SK-N-SH treated with all-trans-retinoic acid at 6 μM for 48 hours (cell line): ENCODE measurements at regions not wholly inside any gene's neighbourhood (a gene's known extent, or its start where the extent isn't known, plus 50 kb on each side); places are given as distances from the start of the nearest gene placed in this dataset.

Experiments
- ATAC-seq: fragments of 200-7000 bp; cut with Tn5 transposase; 3 replicates; pipeline ENCODE4 v1.9.1; 2020; ENCODE audit warnings: mild to moderate bottlenecking, moderate library complexity
- ARNTL ChIP-seq: fragments of 450-650 bp; formaldehyde crosslinking; IDR thresholded peaks from 2 replicates; pipeline ENCODE4 v1.5.0; 2020; ENCODE audit warnings: low read depth, mild to moderate bottlenecking, moderate library complexity, borderline replicate concordance
- BACH2 ChIP-seq: fragments of 250-450 bp; sonication (Bioruptor Pico); IDR thresholded peaks from 2 replicates; pipeline ENCODE4 v1.9.0; 2021; ENCODE audit warnings: mild to moderate bottlenecking, borderline replicate concordance
- CREB5 ChIP-seq: fragments of 250-450 bp; sonication (Bioruptor Pico); IDR thresholded peaks from 2 replicates; pipeline ENCODE4 v1.5.1; 2020; ENCODE audit warnings: low read depth, mild to moderate bottlenecking, moderate library complexity
- CSDC2 ChIP-seq: fragments of 250-450 bp; sonication (Bioruptor Pico); IDR thresholded peaks from 2 replicates; pipeline ENCODE4 v1.5.0; 2020; ENCODE audit warnings: mild to moderate bottlenecking, moderate library complexity
- ESRRG ChIP-seq: fragments of 250-450 bp; sonication (Bioruptor Pico); IDR thresholded peaks from 2 replicates; pipeline ENCODE4 v1.6.1; 2021; ENCODE audit warnings: mild to moderate bottlenecking
- GLIS3 ChIP-seq: fragments of 250-450 bp; sonication (Bioruptor Pico); IDR thresholded peaks from 2 replicates; pipeline ENCODE4 v1.5.0; 2020; ENCODE audit warnings: mild to moderate bottlenecking, moderate library complexity
- ISL1 ChIP-seq: fragments of 250-450 bp; sonication (Bioruptor Pico); IDR thresholded peaks from 2 replicates; pipeline ENCODE4 v2.1.2; 2022; ENCODE audit warnings: mild to moderate bottlenecking, moderate library complexity
- OSR1 ChIP-seq: fragments of 250-450 bp; sonication (Bioruptor Pico); IDR thresholded peaks from 2 replicates; pipeline ENCODE4 v1.8.0; 2022; ENCODE audit warnings: moderate library complexity, mild to moderate bottlenecking, inconsistent platforms
- PPARA ChIP-seq: fragments of 250-450 bp; sonication (Bioruptor Pico); IDR thresholded peaks from 2 replicates; pipeline ENCODE4 v1.5.0; 2020; ENCODE audit warnings: mild to moderate bottlenecking, borderline replicate concordance
- RARB ChIP-seq: fragments of 250-450 bp; sonication (Bioruptor Pico); IDR thresholded peaks from 2 replicates; pipeline ENCODE4 v1.8.0; 2021; ENCODE audit warnings: mild to moderate bottlenecking, moderate library complexity
- SNAI2 ChIP-seq: fragments of 250-450 bp; sonication (Bioruptor Pico); IDR thresholded peaks from 2 replicates; pipeline ENCODE4 v1.5.0; 2020; ENCODE audit warnings: mild to moderate bottlenecking, moderate library complexity
- TCF4 ChIP-seq: fragments of 250-450 bp; sonication (Bioruptor Pico); IDR thresholded peaks from 2 replicates; pipeline ENCODE4 v1.8.0; 2021; ENCODE audit warnings: mild to moderate bottlenecking, moderate library complexity, borderline replicate concordance
- TOX ChIP-seq: fragments of 250-450 bp; sonication (Bioruptor Pico); IDR thresholded peaks from 2 replicates; pipeline ENCODE4 v1.8.0; 2021; ENCODE audit warnings: mild to moderate bottlenecking, moderate library complexity, borderline replicate concordance
- TSHZ2 ChIP-seq: fragments of 250-450 bp; sonication (Bioruptor Pico); IDR thresholded peaks from 2 replicates; pipeline ENCODE4 v1.5.0; 2020; ENCODE audit warnings: mild to moderate bottlenecking, moderate library complexity
- ZC3H10 ChIP-seq: fragments of 250-450 bp; sonication (Bioruptor Pico); IDR thresholded peaks from 2 replicates; pipeline ENCODE4 v1.5.1; 2021; ENCODE audit warnings: mild to moderate bottlenecking, moderate library complexity
- ZFP3 ChIP-seq: fragments of 250-450 bp; sonication (Bioruptor Pico); IDR thresholded peaks from 2 replicates; pipeline ENCODE4 v1.5.0; 2020; ENCODE audit warnings: mild to moderate bottlenecking, moderate library complexity
- ZFP30 ChIP-seq: fragments of 450-650 bp; formaldehyde crosslinking; IDR thresholded peaks from 2 replicates; pipeline ENCODE4 v1.5.0; 2022; ENCODE audit warnings: mild to moderate bottlenecking, moderate library complexity
- ZNF565 ChIP-seq: fragments of 450-650 bp; formaldehyde crosslinking; conservative IDR thresholded peaks from 2 replicates; pipeline ENCODE4 v1.5.0; 2020; ENCODE audit warnings: low read depth, mild to moderate bottlenecking, moderate library complexity
- ZNF70 ChIP-seq: fragments of 450-650 bp; formaldehyde crosslinking; IDR thresholded peaks from 2 replicates; pipeline ENCODE4 v1.5.0; 2020; ENCODE audit warnings: mild to moderate bottlenecking, moderate library complexity
- ZNF8 ChIP-seq: fragments of 450-650 bp; formaldehyde crosslinking; IDR thresholded peaks from 2 replicates; pipeline ENCODE4 v1.5.0; 2020; ENCODE audit warnings: mild to moderate bottlenecking, moderate library complexity
- TF ChIP-seq, protein P1 (sequence below): fragments of 250-450 bp; sonication (Bioruptor Pico); IDR thresholded peaks from 2 replicates; pipeline ENCODE4 v1.5.1; 2021; ENCODE audit warnings: mild to moderate bottlenecking, moderate library complexity

DNA sequence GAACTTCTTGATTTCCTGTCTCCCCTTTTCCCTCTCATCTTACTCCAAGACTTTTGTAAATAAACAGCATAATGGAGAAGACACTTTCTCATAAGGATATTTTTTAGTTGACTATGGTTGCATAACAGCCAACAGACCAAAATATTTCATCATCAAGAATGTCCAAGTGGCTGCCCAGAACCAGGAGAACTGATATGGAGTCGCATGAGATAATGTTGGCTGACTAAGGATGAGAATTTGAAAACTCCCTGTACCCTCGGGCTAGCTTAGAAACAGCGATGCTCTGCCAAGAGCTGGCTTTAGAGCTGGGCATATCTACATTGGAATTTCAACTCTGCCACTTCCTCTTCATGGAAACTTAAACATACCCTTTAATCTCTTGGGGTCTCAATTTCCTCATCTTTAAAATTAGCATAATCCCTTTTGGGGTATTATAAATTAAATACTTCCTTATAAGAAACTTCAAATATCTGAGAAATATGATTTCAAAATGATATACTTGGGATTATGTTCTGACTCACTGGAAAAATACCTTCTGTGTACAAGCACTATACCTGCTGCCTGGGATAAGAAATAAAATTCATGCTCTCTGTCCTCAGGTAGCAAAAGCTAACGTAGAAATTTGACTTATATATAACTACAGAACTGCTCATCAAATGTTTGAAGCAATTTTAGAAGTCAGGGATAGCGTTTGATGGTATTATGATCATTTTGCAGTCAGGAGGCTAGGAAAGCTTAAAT, 777.3 kb downstream of the LTN1 start (continued):
- TF ChIP-seq CREB5 (no peak), ESRRG (CRISPR knock-in tag) (no peak), SNAI2 (CRISPR knock-in tag) (no peak), ZNF565 (no peak), ISL1 (CRISPR knock-in tag) (no peak), TSHZ2 (CRISPR knock-in tag) (no peak), ZFP3 (CRISPR knock-in tag) (no peak), GLIS3 (CRISPR knock-in tag) (no peak), BACH2 (CRISPR knock-in tag) (no peak), ZFP30 (CRISPR knock-in tag) (no peak), TCF4 (CRISPR knock-in tag) (no peak), CSDC2 (CRISPR knock-in tag) (no peak)
- TF ChIP-seq, all 23 proteins: peak for 0

DNA sequence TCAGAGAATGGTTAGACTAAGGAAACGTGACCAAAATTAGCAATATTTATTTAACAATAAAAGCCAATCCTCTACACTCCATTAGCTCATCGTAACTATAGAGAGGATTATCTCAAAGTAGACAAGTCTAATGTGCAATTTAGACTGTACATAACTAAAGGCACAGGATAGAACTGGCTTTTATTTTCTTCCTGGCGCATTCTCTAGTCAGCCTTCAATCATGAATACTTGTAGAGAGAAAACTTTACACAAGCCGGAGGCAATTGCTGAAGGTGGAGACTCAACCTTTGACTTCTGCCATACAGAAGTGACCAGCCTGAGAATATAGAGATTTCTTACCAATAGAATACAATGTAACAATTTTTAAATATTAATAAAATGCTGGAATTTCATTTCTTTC, 777.9 kb downstream of the LTN1 start:
- TF ChIP-seq TCF4 (CRISPR knock-in tag) (no peak), CSDC2 (CRISPR knock-in tag) (no peak)
- ATAC-seq = no peak

DNA sequence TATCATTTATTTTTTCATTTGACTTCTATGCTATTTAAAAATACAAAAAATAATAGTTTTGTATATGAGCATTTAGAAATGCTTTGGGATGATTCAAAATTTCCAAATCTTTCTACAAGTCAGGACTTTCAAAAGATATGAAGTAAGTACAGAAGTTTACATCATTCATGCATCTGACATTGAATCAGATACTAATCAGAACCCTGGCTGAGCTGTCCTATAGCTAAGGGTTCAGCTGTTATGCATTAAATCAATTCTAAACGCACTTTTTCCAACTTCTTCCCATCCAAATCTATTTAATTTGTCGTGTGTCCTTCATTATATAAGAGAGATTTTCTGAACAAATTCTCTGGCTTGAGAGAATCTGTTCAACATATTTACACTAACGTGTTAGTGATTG, 779.4 kb downstream of the LTN1 start:
- no peak for TF ChIP-seq OSR1 (CRISPR knock-in tag)
- no peak for TF ChIP-seq CREB5
- no peak for TF ChIP-seq ZFP30 (CRISPR knock-in tag)
- no peak for TF ChIP-seq ZNF565
- TF ChIP-seq ZC3H10 (CRISPR knock-in tag) = no peak
- no peak for TF ChIP-seq ZNF70 (CRISPR knock-in tag)
- ATAC-seq = no peak

- TF ChIP-seq ZNF565 = no peak
- TF ChIP-seq BACH2 (CRISPR knock-in tag) = no peak
- no peak for TF ChIP-seq ZFP30 (CRISPR knock-in tag)
- no peak for TF ChIP-seq PPARA (CRISPR knock-in tag)
- no peak for ATAC-seq
These were observed 780.6 kb downstream of the LTN1 start for GRCh38 chr21:28212061-28212460.

GRCh38 chr21:28207436-28208173, 785.1 kb downstream of the LTN1 start:
- no peak for TF ChIP-seq ARNTL (CRISPR knock-in tag)
- no peak for TF ChIP-seq OSR1 (CRISPR knock-in tag)
- TF ChIP-seq ZFP30 (CRISPR knock-in tag) = no peak
- no peak for TF ChIP-seq TCF4 (CRISPR knock-in tag)
- TF ChIP-seq ISL1 (CRISPR knock-in tag) = no peak
- no peak for TF ChIP-seq GLIS3 (CRISPR knock-in tag)
- no peak for TF ChIP-seq CREB5
- TF ChIP-seq TOX (CRISPR knock-in tag) = no peak
- TF ChIP-seq TSHZ2 (CRISPR knock-in tag) = no peak
- TF ChIP-seq RARB = no peak
- no peak for TF ChIP-seq ESRRG (CRISPR knock-in tag)
- TF ChIP-seq, protein P1, sequence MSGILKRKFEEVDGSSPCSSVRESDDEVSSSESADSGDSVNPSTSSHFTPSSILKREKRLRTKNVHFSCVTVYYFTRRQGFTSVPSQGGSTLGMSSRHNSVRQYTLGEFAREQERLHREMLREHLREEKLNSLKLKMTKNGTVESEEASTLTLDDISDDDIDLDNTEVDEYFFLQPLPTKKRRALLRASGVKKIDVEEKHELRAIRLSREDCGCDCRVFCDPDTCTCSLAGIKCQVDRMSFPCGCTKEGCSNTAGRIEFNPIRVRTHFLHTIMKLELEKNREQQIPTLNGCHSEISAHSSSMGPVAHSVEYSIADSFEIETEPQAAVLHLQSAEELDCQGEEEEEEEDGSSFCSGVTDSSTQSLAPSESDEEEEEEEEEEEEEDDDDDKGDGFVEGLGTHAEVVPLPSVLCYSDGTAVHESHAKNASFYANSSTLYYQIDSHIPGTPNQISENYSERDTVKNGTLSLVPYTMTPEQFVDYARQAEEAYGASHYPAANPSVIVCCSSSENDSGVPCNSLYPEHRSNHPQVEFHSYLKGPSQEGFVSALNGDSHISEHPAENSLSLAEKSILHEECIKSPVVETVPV (CRISPR knock-in tag) = no peak
- TF ChIP-seq SNAI2 (CRISPR knock-in tag) = no peak
- no peak for TF ChIP-seq CSDC2 (CRISPR knock-in tag)
- no peak for TF ChIP-seq PPARA (CRISPR knock-in tag)
- no peak for TF ChIP-seq ZNF565
- no peak for TF ChIP-seq ZNF8 (CRISPR knock-in tag)
- ATAC-seq = peak; percentile 83
